Glutamatergic neuron (in vitro differentiated cells): ENCODE measurements at regions not wholly inside any gene's neighbourhood (a gene's known extent, or its start where the extent isn't known, plus 50 kb on each side); places are given as distances from the start of the nearest gene placed in this dataset.

Experiments
- DNase-seq: peaks from one replicate; pipeline ENCODE4 v3.0.0; 2022
- H3K27ac Mint-ChIP-seq: one replicate; pipeline ENCODE4 v1.8.0; 2020; ENCODE audit warnings: mild to moderate bottlenecking, mixed read lengths, inconsistent platforms; ENCODE audit not compliant: unreplicated experiment
- H3K27me3 Mint-ChIP-seq: one replicate; pipeline ENCODE4 v1.8.0; 2020; ENCODE audit warnings: mild to moderate bottlenecking, moderate library complexity, mixed read lengths, inconsistent platforms; ENCODE audit not compliant: unreplicated experiment
- H3K36me3 Mint-ChIP-seq: one replicate; pipeline ENCODE4 v1.8.0; 2020; ENCODE audit warnings: mild to moderate bottlenecking, mixed read lengths, inconsistent platforms; ENCODE audit not compliant: unreplicated experiment
- H3K4me1 Mint-ChIP-seq: one replicate; pipeline ENCODE4 v1.8.0; 2020; ENCODE audit warnings: mild to moderate bottlenecking, low read depth, mixed read lengths, inconsistent platforms; ENCODE audit not compliant: unreplicated experiment
- H3K4me3 Mint-ChIP-seq: one replicate; pipeline ENCODE4 v1.8.0; 2020; ENCODE audit warnings: mild to moderate bottlenecking, mixed read lengths, inconsistent platforms; ENCODE audit not compliant: unreplicated experiment
- H3K9me3 Mint-ChIP-seq: one replicate; pipeline ENCODE4 v1.8.0; 2020; ENCODE audit warnings: mild to moderate bottlenecking, moderate library complexity, mixed read lengths, inconsistent platforms; ENCODE audit not compliant: unreplicated experiment
- CTCF ChIP-seq: fragments of 200-600 bp; sonication (generic); IDR thresholded peaks from one replicate; pipeline ENCODE4 v1.5.0; 2021; ENCODE audit not compliant: partially characterized antibody, unreplicated experiment

GRCh38 chr3:24589513-24589851 is 94.8 kb upstream of the THRB start:
- peaks cover 3% of the 10 kb centered on the region for H3K27me3 Mint-ChIP-seq
- no peaks in the 10 kb centered on the region for H3K36me3 Mint-ChIP-seq
- H3K27ac Mint-ChIP-seq, result no peak overlapping the region
- no peak for TF ChIP-seq CTCF
- DNase-seq, result no peak
- H3K4me1 Mint-ChIP-seq, result peaks cover 4% of the 10 kb centered on the region
- H3K9me3 Mint-ChIP-seq, result no peaks in the 10 kb centered on the region
- no peak overlapping the region for H3K4me3 Mint-ChIP-seq

DNA sequence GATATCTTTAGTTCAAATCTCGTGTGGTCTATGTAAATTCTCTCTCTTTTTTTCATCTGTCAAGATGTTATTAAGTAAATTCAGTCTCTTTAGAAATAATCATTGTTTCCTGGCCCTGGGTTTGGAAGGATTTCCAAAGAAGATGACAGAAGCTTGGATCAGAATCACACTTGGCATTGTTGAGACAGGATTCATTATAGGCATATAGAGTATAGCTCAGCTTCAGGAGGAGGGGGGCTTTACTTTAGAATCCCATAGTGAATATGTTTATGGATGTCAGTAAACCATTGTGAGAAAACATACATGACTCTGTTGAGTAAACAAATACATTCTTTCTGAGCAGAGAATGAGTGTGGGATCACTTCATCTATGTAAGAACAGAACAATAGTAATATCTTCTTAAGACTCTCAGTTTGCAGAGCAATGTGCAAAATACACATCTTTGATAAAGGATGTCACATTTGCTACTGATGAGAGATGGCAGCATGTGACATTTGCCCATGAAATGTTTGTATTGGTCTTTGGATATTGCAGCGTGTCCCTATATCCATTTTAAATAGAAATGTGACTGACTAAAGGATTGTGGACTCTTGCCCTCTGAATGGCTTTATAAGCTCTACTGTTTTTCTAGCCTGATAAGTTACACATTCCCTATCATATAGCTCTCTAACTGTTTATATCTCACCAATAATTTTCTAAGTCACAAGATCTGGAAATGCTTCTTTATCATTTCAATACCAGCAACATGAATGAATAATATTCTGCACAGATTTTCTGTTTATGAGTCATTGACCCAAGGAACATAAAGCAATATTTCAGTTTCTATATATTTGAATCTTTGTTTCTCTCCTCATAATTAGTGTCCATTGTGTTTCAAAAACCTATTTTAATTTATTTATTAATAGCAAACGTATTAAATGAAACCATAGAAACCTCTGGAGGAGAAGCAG is 95.6 kb upstream of the THRB start:
- Mint-ChIP-seq H3K4me3 (no peak overlapping the region), H3K27ac (no peak overlapping the region), H3K36me3 (no peaks in the 10 kb centered on the region), H3K9me3 (no peaks in the 10 kb centered on the region), H3K4me1 (peaks cover 4% of the 10 kb centered on the region), H3K27me3 (peaks cover 3% of the 10 kb centered on the region)
- TF ChIP-seq CTCF, result no peak
- no peak for DNase-seq

DNA sequence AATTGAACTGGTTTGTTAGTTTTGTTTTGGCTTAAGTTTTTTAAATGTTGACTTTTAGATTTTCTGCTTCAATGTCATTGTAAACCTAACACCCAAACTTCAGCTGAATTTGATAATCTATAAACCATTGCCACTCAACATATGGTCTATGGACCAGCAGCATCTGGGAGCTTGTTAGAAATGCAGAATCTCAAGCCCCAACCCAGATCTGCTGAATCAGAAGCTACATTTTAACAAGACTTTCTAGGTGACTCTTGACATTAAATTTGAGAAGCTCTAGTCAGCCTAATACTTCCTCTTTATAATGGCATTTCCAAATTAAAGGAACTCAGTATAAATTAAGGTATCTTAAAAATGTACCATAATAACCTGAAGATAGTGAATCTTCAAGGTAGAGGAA is 96.5 kb upstream of the THRB start:
- no peak for TF ChIP-seq CTCF

DNA sequence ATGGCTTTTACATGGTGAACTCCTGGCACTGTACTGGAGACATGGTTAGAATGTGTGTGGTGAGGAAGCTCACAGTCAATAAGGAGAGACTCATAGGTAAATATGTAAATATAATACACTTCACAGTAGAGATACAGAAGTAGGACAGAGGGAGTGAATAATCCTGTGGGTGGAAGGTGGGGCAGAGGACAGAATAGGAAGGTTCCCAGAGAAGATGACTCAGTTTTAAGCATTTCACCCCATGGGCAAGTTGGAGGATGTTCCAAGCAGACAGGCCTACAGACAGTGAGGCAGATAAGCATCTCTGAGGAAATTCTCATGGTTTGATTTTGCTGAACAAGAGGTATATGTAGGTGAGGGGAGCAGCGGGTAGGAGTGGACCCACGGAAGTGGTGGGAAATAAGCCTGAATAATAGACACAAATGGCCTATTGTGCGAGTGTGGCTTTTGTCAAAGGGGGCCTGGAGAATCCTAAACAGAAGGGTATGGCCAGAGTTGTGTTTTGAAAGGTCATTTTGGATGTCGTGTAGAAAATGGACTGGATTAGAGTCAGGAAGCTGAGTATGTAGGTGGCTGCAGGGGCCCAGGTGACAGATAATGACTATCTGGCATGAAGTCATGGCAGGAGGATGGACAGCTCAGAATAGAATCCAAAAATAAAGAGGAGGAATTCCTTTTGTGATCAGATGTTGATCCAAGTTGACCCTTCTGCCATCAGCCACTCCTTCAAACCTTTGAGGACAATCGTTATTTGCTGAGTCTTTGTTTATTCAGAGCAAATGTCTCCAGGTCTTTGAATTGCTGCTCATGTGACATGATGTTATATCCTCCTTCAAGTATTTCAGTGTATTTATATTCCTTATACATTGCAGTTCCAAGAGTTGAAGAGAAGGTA is 97.3 kb upstream of the THRB start:
- no peak for DNase-seq
- Mint-ChIP-seq H3K4me3 (no peak overlapping the region), H3K9me3 (no peaks in the 10 kb centered on the region), H3K27me3 (peaks cover 3% of the 10 kb centered on the region), H3K36me3 (no peaks in the 10 kb centered on the region), H3K4me1 (peaks cover 4% of the 10 kb centered on the region), H3K27ac (no peak overlapping the region)
- TF ChIP-seq CTCF, result no peak

More for the DNA sequence above, 96.5 kb upstream of the THRB start:
- Mint-ChIP-seq H3K4me1 (peaks cover 4% of the 10 kb centered on the region), H3K9me3 (no peaks in the 10 kb centered on the region), H3K27me3 (peaks cover 3% of the 10 kb centered on the region), H3K36me3 (no peaks in the 10 kb centered on the region), H3K27ac (no peak overlapping the region), H3K4me3 (no peak overlapping the region)
- no peak for DNase-seq
